Upper lobe of left lung (tissue), 4 donors: ENCODE measurements at regions not wholly inside any gene's neighbourhood (a gene's known extent, or its start where the extent isn't known, plus 50 kb on each side); places are given as distances from the start of the nearest gene placed in this dataset.

Source experiments
- CTCF ChIP-seq, 6 experiments: fragments of 450-650 bp in 4 of 6; fragments of 200-600 bp in 2 of 6; sonication (generic) in 2 of 6; IDR thresholded peaks; one replicate each; pipeline ENCODE4 v1.5.1; 2016 to 2019; ENCODE audit warnings: antibody characterized with exemption in 6 of 6
- POLR2AphosphoS5 ChIP-seq, 2 donors: sonication (generic); formaldehyde crosslinking; IDR thresholded peaks; one replicate each; pipeline ENCODE4 v1.5.1; 2017; ENCODE audit warnings: antibody characterized with exemption in 2 of 2

GRCh38 chr6:167774881-167775280 lies 51.8 kb upstream of the AFDN start:
- TF ChIP-seq CTCF (IDR thresholded peaks at IDR 0.05), result no peak
- TF ChIP-seq POLR2AphosphoS5 (IDR thresholded peaks at IDR 0.05), result no peak
